ENCODE measurements at regions not wholly inside any gene's neighbourhood (a gene's known extent, or its start where the extent isn't known, plus 50 kb on each side); places are given as distances from the start of the nearest gene placed in this dataset.

DNA sequence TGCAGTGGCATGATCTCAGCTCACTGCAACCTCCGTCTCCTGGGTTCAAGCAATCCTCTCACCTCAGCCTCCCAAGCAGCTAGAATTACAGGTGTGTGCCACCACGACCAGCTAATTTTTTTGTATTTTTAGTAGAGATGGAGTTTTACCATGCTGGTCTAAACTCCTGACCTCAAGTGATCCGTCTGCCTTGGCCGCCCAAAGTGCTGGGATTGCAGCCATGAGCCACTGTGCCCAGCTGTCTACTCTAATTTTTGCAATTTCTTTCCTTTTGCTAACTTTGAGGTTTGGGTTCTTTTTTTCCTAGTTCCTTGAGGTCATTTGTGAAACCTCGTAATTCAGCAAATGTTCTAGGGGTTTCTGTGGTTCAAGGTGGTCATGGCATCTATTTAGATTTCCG lies 63.7 kb upstream of the PRLR start:
- TF ChIP-seq EZH2phosphoT487 (IDR thresholded peaks at IDR 0.05; ENCODE audit: borderline replicate concordance, low read length) (no peak), EZH2 (IDR thresholded peaks at IDR 0.05; ENCODE audit: low read length, unreplicated experiment) (no peak)
- TF ChIP-seq, protein P1, sequence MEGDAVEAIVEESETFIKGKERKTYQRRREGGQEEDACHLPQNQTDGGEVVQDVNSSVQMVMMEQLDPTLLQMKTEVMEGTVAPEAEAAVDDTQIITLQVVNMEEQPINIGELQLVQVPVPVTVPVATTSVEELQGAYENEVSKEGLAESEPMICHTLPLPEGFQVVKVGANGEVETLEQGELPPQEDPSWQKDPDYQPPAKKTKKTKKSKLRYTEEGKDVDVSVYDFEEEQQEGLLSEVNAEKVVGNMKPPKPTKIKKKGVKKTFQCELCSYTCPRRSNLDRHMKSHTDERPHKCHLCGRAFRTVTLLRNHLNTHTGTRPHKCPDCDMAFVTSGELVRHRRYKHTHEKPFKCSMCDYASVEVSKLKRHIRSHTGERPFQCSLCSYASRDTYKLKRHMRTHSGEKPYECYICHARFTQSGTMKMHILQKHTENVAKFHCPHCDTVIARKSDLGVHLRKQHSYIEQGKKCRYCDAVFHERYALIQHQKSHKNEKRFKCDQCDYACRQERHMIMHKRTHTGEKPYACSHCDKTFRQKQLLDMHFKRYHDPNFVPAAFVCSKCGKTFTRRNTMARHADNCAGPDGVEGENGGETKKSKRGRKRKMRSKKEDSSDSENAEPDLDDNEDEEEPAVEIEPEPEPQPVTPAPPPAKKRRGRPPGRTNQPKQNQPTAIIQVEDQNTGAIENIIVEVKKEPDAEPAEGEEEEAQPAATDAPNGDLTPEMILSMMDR (conservative IDR thresholded peaks at IDR 0.05; ENCODE audit: low read depth, low read length): no peak

All from PC-3 (cell line).